Osteocyte (in vitro differentiated cells): ENCODE measurements at regions not wholly inside any gene's neighbourhood (a gene's known extent, or its start where the extent isn't known, plus 50 kb on each side); places are given as distances from the start of the nearest gene placed in this dataset.
"Not testable (repeated sequence)": the region's sequence is repeated elsewhere in the genome, so short reads cannot be mapped to it uniquely, and the experiment has no call there.

ENCODE experiments used
- DNase-seq: peaks from one replicate; pipeline ENCODE4 v3.0.0; 2021; ENCODE audit warnings: mixed read lengths; ENCODE audit not compliant: unreplicated experiment; ENCODE audit errors: extremely low spot score
- H3K27ac Mint-ChIP-seq: one replicate; pipeline ENCODE4 v1.8.0; 2021; ENCODE audit warnings: mild to moderate bottlenecking, mixed read lengths; ENCODE audit not compliant: unreplicated experiment
- H3K27me3 Mint-ChIP-seq: one replicate; pipeline ENCODE4 v1.8.0; 2021; ENCODE audit warnings: mixed read lengths; ENCODE audit not compliant: unreplicated experiment
- H3K36me3 Mint-ChIP-seq: one replicate; pipeline ENCODE4 v1.8.0; 2021; ENCODE audit warnings: mixed read lengths; ENCODE audit not compliant: unreplicated experiment
- H3K4me1 Mint-ChIP-seq: one replicate; pipeline ENCODE4 v1.8.0; 2021; ENCODE audit warnings: mixed read lengths; ENCODE audit not compliant: unreplicated experiment
- H3K4me3 Mint-ChIP-seq: one replicate; pipeline ENCODE4 v1.8.0; 2021; ENCODE audit warnings: mild to moderate bottlenecking, moderate library complexity, mixed read lengths; ENCODE audit not compliant: unreplicated experiment
- H3K9me3 Mint-ChIP-seq: one replicate; pipeline ENCODE4 v1.8.0; 2021; ENCODE audit warnings: mixed read lengths; ENCODE audit not compliant: unreplicated experiment
- CTCF ChIP-seq: fragments of 200-600 bp; sonication (generic); IDR thresholded peaks from 2 replicates; pipeline ENCODE4 v1.5.0; 2021; ENCODE audit warnings: antibody characterized with exemption, mild to moderate bottlenecking, moderate library complexity

DNA sequence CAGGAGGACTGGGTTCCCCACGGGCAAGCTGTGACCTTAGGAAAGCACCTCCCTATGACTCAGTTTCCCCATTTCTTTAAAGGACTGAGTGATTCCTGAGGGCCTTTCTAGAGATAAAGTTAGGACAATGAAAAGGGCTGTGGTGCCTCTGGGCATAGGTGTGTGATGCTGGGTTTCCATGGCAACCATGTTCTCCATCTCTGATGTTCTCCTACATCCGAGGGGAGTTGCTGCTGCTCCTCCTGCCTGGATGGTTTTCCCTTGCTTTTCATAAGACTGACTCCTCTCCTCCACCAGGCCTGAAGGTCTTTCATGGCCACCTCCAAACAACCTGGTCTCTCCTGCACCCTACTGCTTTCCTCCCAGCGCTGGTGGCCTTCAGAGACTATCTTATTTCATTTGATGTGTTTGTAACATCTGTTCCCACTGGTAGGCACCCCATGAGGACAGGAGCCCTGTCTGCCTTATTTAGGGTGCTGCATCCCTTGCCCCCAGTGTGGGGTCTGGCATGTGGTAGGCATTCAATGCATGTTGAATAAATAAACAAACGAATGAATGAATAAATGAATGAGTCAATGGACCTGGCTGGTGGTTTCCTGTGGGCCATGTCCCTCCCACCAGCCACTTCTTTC lies 112.2 kb upstream of the HAND1 start:
- Mint-ChIP-seq H3K4me3 (no peak overlapping the region), H3K36me3 (no peaks in the 10 kb centered on the region)
- TF ChIP-seq CTCF = no peak

GRCh38 chr5:154589511-154589910 lies 111.5 kb upstream of the HAND1 start:
- Mint-ChIP-seq H3K4me1 (no peaks in the 10 kb centered on the region), H3K9me3 (no peaks in the 10 kb centered on the region), H3K27me3 (peaks cover 37% of the 10 kb centered on the region), H3K27ac (no peak overlapping the region), H3K36me3 (no peaks in the 10 kb centered on the region), H3K4me3 (no peak overlapping the region)
- TF ChIP-seq CTCF = no peak
- DNase-seq = no peak

More for the DNA sequence above, 112.2 kb upstream of the HAND1 start:
- peaks cover 32% of the 10 kb centered on the region for H3K27me3 Mint-ChIP-seq
- no peaks in the 10 kb centered on the region for H3K4me1 Mint-ChIP-seq
- no peak for DNase-seq
- no peaks in the 10 kb centered on the region for H3K9me3 Mint-ChIP-seq
- H3K27ac Mint-ChIP-seq = no peak overlapping the region

- not testable (repeated sequence) for H3K27ac Mint-ChIP-seq, H3K9me3 Mint-ChIP-seq, H3K4me3 Mint-ChIP-seq, H3K4me1 Mint-ChIP-seq, H3K36me3 Mint-ChIP-seq, DNase-seq
- H3K27me3 Mint-ChIP-seq = peaks cover 40% of the 10 kb centered on the region
These were observed 110.9 kb upstream of the HAND1 start for GRCh38 chr5:154588833-154589425.

- no peak overlapping the region for H3K27ac Mint-ChIP-seq
- no peak for DNase-seq
- no peaks in the 10 kb centered on the region for H3K9me3 Mint-ChIP-seq
- peaks cover 42% of the 10 kb centered on the region for H3K27me3 Mint-ChIP-seq
- no peak overlapping the region for H3K4me3 Mint-ChIP-seq
- no peak for TF ChIP-seq CTCF
- H3K4me1 Mint-ChIP-seq = no peaks in the 10 kb centered on the region
- no peaks in the 10 kb centered on the region for H3K36me3 Mint-ChIP-seq
These were observed 110.2 kb upstream of the HAND1 start for GRCh38 chr5:154588091-154588774.

- Mint-ChIP-seq H3K4me1 (no peaks in the 10 kb centered on the region), H3K27ac (no peak overlapping the region), H3K4me3 (no peak overlapping the region), H3K36me3 (no peaks in the 10 kb centered on the region), H3K9me3 (no peaks in the 10 kb centered on the region), H3K27me3 (peaks cover 42% of the 10 kb centered on the region)
- no peak for TF ChIP-seq CTCF
- no peak for DNase-seq
These were observed 109.3 kb upstream of the HAND1 start for GRCh38 chr5:154587123-154588026.
